Tongue (tissue), 2 donors: ENCODE measurements at regions not wholly inside any gene's neighbourhood (a gene's known extent, or its start where the extent isn't known, plus 50 kb on each side); places are given as distances from the start of the nearest gene placed in this dataset. TPM values are rescaled to one million over a fixed set of nuclear protein-coding genes. Genes with fewer than 3 reads are reported as not detected.
"Not testable (repeated sequence)": the region's sequence is repeated elsewhere in the genome, so short reads cannot be mapped to it uniquely, and the experiment has no call there.

ENCODE experiments used
- DNase-seq: peaks from one replicate; pipeline ENCODE4 v3.0.0-alpha.2; 2015
- small RNA-seq: library from RNA; depleted of rRNA; stranded (forward); fragments of <200 nt; gene quantifications from one replicate; pipeline ENCODE3, GENCODE V24; 2014; ENCODE audit warnings: low replicate concordance

- no peak for DNase-seq
These were observed 66.3 kb upstream of the HOXC13 start for GRCh38 chr12:53872367-53872766.

- not testable (repeated sequence) for DNase-seq
These were observed 60.7 kb upstream of the HOXC13 start for GRCh38 chr12:53877961-53878360.

DNA sequence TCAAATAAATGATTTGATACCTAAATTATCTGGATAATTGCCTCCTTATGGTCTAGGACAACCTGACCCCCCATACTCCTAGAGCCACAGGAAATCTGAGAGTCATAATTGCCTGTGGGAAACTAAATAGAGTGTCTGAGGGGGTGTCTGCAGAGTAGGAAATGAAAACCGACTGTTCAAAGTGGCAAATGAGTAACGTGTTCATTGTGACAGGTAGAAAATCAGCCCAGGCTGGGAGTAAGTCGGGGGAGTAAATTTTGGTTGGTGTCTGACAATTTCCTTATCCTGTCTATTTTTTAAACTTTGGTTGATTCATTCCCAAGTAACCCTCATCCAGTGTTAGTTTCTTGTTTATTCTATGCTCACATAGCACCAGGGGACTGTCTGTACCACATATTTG lies 51.6 kb upstream of the HOXC13 start:
- DNase-seq = no peak

GRCh38 chr12:53887881-53888280 lies 50.8 kb upstream of the HOXC13 start:
- no peak for DNase-seq

Small RNA genes in the stretch of these regions (small RNA-seq; reads per million reads assigned to genes)
- gene RN7SKP289 = not detected
